Mononuclear cell (primary cell): ENCODE measurements at regions not wholly inside any gene's neighbourhood (a gene's known extent, or its start where the extent isn't known, plus 50 kb on each side); places are given as distances from the start of the nearest gene placed in this dataset.

Experiments
- H3K27me3 ChIP-seq: 2 replicates; pipeline ENCODE4 v1.6.0; 2011; ENCODE audit warnings: low read length, control low read depth; ENCODE audit not compliant: insufficient read depth
- H3K4me1 ChIP-seq: 2 replicates; pipeline ENCODE4 v1.5.1; 2011; ENCODE audit warnings: mild to moderate bottlenecking, low read length, control low read depth; ENCODE audit not compliant: insufficient read depth
- H3K4me3 ChIP-seq: 2 replicates; pipeline ENCODE4 v1.5.1; 2011; ENCODE audit warnings: mild to moderate bottlenecking, low read length, moderate library complexity
- H3K9me3 ChIP-seq: 2 replicates; pipeline ENCODE4 v1.5.1; 2011; ENCODE audit warnings: low read depth, mild to moderate bottlenecking, control low read depth, low read length

- Histone ChIP-seq H3K4me1 (peaks cover 31% of the 10 kb centered on the region), H3K9me3 (no peaks in the 10 kb centered on the region), H3K4me3 (no peak overlapping the region), H3K27me3 (no peaks in the 10 kb centered on the region)
These were observed 221.0 kb downstream of the ESM1 start for GRCh38 chr5:54764102-54765090.

DNA sequence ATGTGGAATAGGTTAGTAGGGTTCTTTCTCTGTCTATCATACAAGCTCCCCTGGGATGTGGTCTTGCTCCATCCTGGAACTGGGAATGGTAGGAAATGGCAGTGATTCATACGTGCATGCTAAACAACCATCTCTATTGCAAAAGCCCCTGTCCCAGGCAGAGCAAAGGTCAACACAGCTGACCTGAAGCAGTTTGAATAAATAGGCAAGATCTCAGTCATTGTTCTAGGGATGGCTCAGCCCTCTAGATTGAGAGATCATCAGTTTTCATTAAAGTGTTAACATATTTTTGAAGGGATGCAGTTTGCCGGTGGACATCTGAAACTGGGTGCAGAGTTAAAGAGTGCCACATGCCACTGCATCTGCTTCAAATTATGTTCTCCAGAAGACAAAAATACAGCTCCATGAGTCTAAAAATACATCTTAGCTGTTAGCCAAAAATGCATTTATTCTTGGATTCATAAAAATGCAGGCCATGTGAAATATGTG, 224.1 kb downstream of the ESM1 start:
- Histone ChIP-seq H3K4me3 (no peak overlapping the region), H3K9me3 (no peaks in the 10 kb centered on the region), H3K27me3 (no peaks in the 10 kb centered on the region), H3K4me1 (peaks cover 42% of the 10 kb centered on the region)

- Histone ChIP-seq H3K4me3 (no peak overlapping the region), H3K27me3 (no peaks in the 10 kb centered on the region), H3K9me3 (no peaks in the 10 kb centered on the region), H3K4me1 (peaks cover 48% of the 10 kb centered on the region)
These were observed 225.0 kb downstream of the ESM1 start for GRCh38 chr5:54760182-54760935.

- peaks cover 55% of the 10 kb centered on the region for H3K4me1 ChIP-seq
- H3K27me3 ChIP-seq: no peaks in the 10 kb centered on the region
- no peak overlapping the region for H3K4me3 ChIP-seq
- no peaks in the 10 kb centered on the region for H3K9me3 ChIP-seq
These were observed 227.4 kb downstream of the ESM1 start for GRCh38 chr5:54758038-54758437.

DNA sequence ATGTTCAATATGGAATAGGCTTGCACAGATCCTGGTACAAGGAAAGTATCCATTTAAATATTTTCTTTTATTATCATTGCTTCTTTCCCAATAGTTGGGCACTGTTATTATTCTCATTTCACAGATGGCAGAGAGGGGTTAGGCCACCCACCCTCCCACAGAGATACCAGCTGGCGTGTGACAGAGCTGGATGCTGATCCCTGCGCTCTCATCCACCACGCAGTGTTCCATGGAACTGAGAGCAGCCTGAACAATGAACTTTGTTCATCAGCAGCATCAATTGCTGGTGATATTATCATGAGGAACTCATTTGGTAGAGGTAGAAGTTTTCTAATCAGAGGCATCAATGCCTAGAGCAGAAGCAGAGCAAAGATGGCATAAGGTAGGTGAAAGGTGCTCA, 227.9 kb downstream of the ESM1 start:
- Histone ChIP-seq H3K9me3 (no peaks in the 10 kb centered on the region), H3K4me3 (no peak overlapping the region), H3K4me1 (peaks cover 60% of the 10 kb centered on the region), H3K27me3 (no peaks in the 10 kb centered on the region)

DNA sequence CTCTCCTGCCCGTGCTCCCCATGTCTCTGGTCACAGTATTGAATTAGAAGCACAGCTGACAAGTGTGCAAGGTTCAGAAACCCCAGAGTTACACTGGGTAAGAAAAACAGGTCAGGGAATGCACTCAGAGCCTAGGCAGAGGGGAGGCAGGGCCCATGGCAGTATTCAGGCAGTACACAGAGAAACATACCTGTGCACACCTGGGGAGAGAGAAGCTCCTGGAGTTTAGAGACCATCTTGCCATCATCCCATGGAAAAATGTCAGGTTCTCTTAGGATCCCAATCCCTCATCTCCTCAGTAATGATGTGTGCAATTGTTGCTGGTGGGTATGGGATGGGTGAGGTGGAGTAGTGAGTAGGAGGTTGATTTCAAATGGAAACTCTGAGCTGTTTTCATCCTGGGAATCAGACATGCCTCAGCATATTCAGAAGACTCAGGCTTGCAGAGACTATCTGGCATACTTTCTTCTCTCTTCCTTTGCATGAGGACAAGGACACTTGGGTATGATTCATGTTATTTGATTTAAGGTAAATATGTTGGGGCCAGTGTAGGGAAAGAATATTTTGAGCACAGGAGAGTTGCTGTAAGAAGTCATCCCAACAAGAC, 228.5 kb downstream of the ESM1 start:
- Histone ChIP-seq H3K9me3 (no peaks in the 10 kb centered on the region), H3K4me3 (no peak overlapping the region), H3K4me1 (peaks cover 63% of the 10 kb centered on the region), H3K27me3 (no peaks in the 10 kb centered on the region)

GRCh38 chr5:54756301-54756700, 229.1 kb downstream of the ESM1 start:
- H3K9me3 ChIP-seq: no peaks in the 10 kb centered on the region
- H3K4me1 ChIP-seq: peaks cover 67% of the 10 kb centered on the region
- H3K4me3 ChIP-seq: no peak overlapping the region
- H3K27me3 ChIP-seq: no peaks in the 10 kb centered on the region

GRCh38 chr5:54754878-54755277, 230.5 kb downstream of the ESM1 start:
- no peaks in the 10 kb centered on the region for H3K27me3 ChIP-seq
- H3K9me3 ChIP-seq: no peaks in the 10 kb centered on the region
- peaks cover 54% of the 10 kb centered on the region for H3K4me1 ChIP-seq
- H3K4me3 ChIP-seq: no peak overlapping the region

- no peaks in the 10 kb centered on the region for H3K27me3 ChIP-seq
- H3K9me3 ChIP-seq: no peaks in the 10 kb centered on the region
- peaks cover 53% of the 10 kb centered on the region for H3K4me1 ChIP-seq
- H3K4me3 ChIP-seq: no peak overlapping the region
These were observed 231.0 kb downstream of the ESM1 start for GRCh38 chr5:54754420-54754819.

- H3K9me3 ChIP-seq: no peaks in the 10 kb centered on the region
- H3K4me3 ChIP-seq: no peak overlapping the region
- no peaks in the 10 kb centered on the region for H3K27me3 ChIP-seq
- peaks cover 47% of the 10 kb centered on the region for H3K4me1 ChIP-seq
These were observed 231.6 kb downstream of the ESM1 start for GRCh38 chr5:54753753-54754152.

DNA sequence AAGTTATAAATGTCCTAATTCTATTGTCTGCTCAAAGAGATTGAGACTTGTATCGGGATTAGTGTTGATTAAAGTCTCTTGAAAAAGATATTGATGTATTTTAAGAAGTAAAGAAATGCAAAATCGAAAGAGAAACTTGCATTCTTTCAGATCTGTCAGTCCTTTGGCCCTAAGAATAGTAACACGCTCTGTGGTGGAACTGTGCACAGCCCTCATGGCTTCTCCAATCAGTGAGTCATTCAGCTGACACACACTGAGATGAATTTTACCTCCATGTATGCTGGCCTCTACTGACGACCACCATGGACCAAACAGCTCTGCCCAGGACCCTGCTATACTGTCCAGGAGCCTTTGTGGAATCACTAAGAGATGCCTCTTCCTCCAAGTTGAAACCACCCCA, 232.4 kb downstream of the ESM1 start:
- no peak overlapping the region for H3K4me3 ChIP-seq
- H3K27me3 ChIP-seq: no peaks in the 10 kb centered on the region
- H3K9me3 ChIP-seq: no peaks in the 10 kb centered on the region
- H3K4me1 ChIP-seq: peaks cover 47% of the 10 kb centered on the region

DNA sequence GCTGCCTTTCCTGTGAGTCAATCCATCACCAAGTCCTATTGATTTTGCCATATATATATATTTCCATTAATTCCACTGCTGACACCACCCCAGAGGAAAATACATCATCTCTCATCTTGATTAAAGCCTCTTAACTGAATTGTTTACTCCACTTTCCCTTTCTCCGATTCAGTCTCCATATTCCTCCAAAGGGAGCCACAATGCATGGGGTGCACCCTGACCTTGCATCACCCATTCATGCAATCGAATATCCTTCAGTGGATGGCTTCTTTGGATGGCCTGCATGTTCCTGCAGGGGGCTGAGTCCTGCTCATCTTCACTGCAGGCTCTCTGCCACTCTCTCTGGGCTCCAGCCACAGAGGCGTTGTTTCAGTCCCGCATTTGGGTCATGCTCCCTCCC, 231.0 kb downstream of the SNX18 start:
- Histone ChIP-seq H3K9me3 (no peaks in the 10 kb centered on the region), H3K27me3 (no peaks in the 10 kb centered on the region), H3K4me3 (no peak overlapping the region), H3K4me1 (peaks cover 46% of the 10 kb centered on the region)

DNA sequence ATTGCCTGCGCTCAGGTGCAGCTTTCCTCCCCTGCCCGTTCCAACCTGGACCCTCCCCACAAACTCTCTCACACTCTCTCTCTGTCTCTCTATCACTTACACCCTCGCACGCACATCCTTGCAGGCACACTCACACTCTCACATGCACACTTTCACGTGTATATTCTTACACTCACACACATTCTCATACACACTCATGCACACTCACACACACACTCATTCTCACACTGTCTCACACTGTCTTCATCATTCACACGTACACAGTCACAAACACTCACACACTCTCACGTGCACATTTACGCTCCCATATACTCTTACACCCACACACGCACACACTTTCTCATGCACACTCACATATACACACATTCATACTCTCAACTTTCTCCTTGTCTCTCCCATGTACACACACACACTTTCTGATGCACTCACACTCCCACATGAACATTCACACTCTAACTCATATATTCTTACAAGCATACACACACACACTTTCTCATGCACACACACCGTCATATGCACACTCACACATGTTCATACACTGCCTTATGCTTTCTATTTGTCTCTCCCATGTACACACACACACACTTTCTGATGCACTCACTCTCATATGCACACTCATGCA, 229.3 kb downstream of the SNX18 start:
- no peaks in the 10 kb centered on the region for H3K9me3 ChIP-seq
- no peaks in the 10 kb centered on the region for H3K27me3 ChIP-seq
- H3K4me3 ChIP-seq: no peak overlapping the region
- peaks cover 47% of the 10 kb centered on the region for H3K4me1 ChIP-seq

DNA sequence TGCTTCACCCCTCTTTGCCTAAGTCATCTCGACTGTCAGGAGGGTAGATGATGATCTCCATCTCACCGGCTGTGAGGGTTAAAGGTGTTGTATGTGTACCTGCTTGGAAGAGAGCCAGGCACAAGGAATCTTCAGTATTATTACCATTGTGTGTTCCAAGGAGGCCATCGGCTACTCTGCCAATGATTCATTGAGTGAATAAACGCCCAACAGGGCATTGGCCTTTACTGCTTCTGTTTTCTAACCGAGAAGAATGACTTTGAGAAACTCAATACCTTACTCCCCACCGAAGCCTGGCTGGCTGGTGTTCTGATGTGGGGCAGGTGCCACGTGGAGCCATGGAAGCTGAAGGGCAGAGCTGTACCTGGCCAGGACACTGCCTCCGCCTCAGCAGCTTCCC, 228.8 kb downstream of the SNX18 start:
- H3K4me1 ChIP-seq: peaks cover 42% of the 10 kb centered on the region
- H3K27me3 ChIP-seq: no peaks in the 10 kb centered on the region
- no peaks in the 10 kb centered on the region for H3K9me3 ChIP-seq
- H3K4me3 ChIP-seq: no peak overlapping the region

DNA sequence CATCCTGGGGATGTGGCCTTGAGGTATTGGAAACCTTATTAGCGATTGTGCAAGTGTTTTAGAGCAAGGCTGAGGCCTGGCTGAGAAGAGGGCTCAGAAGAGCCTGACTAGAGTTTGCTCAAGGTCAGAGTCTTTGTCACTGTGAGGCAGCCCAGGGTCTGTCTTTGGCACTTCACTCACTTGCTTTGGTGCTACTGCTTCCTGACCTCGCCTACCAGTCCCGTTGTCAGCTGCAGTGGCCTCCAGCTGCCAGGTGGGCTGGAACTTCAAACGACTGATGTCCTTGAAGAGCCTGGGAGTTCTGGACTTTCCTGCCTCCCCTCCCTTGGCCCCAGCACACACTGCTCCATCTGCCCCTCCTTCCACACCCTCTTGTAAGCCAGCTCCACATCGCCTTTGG, 228.0 kb downstream of the SNX18 start:
- H3K27me3 ChIP-seq: no peaks in the 10 kb centered on the region
- no peak overlapping the region for H3K4me3 ChIP-seq
- H3K9me3 ChIP-seq: no peaks in the 10 kb centered on the region
- H3K4me1 ChIP-seq: peaks cover 42% of the 10 kb centered on the region
